Pancreas (tissue), 10 donors: ENCODE measurements at regions not wholly inside any gene's neighbourhood (a gene's known extent, or its start where the extent isn't known, plus 50 kb on each side); places are given as distances from the start of the nearest gene placed in this dataset.

Experiments
- ATAC-seq, 4 donors: fragments of 200-7000 bp; cut with Tn5 transposase; one replicate each; pipeline versions ENCODE4 v1.8.0 to v1.9.1; 2020; ENCODE audit warnings: mild to moderate bottlenecking in 4 of 4, moderate library complexity in 4 of 4
- DNase-seq, 6 donors: peaks; one replicate each; pipeline ENCODE4 v3.0.0-alpha.2; 2020
- FAIRE-seq: peaks from 2 replicates; lab custom pipeline; 2012; peaks lifted over from hg19 to GRCh38; lab: Jason Lieb, UNC
- H3K27ac ChIP-seq, 4 donors: fragments of 200-600 bp; sonication (generic); 1 replicate in 3 of 4; 2 replicates in 1 of 4; pipeline versions ENCODE4 v1.5.0 to v1.8.0; 2020
- H3K27me3 ChIP-seq, 4 donors: fragments of 200-600 bp; one replicate each; pipeline ENCODE4 v1.8.0; 2021
- H3K36me3 ChIP-seq, 3 donors: fragments of 200-600 bp; sonication (generic) in 1 of 3; one replicate each; pipeline versions ENCODE4 v1.5.0 to v1.8.0; 2020 to 2021
- H3K4me1 ChIP-seq, 3 donors: fragments of 200-600 bp; one replicate each; pipeline ENCODE4 v1.8.0; 2021
- H3K4me3 ChIP-seq, 4 donors: fragments of 200-600 bp; sonication (generic) in 2 of 4; one replicate each; pipeline versions ENCODE4 v1.5.0 to v1.8.0; 2020 to 2021
- H3K9me3 ChIP-seq, 4 donors: fragments of 200-600 bp; one replicate each; pipeline ENCODE4 v1.8.0; 2021
- WGBS, 2 donors: extraction: QIAGEN DNeasy Blood & Tissue Kit; methylation state at CpG; one replicate each; pipeline ENCODE4 v1.1.7; 2013; 5-methylcytosine and 5-hydroxymethylcytosine counted together
- intact Hi-C, 3 donors: fragments of 100-400 bp; cut with DNase I; formaldehyde crosslinking; loops; one replicate each; pipeline versions ENCODE4 v1.11.1 to v1.14.2; 2022
- TF ChIP-seq, protein P1 (sequence below), 4 donors: fragments of 200-600 bp; sonication (generic) in 3 of 4; IDR thresholded peaks; one replicate each; pipeline versions ENCODE4 v1.5.0 to v1.8.0; 2021; ENCODE audit warnings: antibody characterized with exemption in 4 of 4
- donor health status: healthy with polysubstance abuse.
- donor health status: DM: no; HTN: no; CAD: no; lungs with moderate emphysema.
- donor health status: DM: no; HTN: no; CAD: no.
- donor health status: control.
- donor health status: control.
- donor health status: Bipolar disorder and iron deficiency.
- donor health status: DM: yes; HTN: yes; CAD: no.
- donor health status: DM: no; HTN: no; CAD: no.
- donor health status: DM: no; HTN: no; CAD: no.
- donor health status: DM: yes; HTN: yes; CAD: no.

DNA sequence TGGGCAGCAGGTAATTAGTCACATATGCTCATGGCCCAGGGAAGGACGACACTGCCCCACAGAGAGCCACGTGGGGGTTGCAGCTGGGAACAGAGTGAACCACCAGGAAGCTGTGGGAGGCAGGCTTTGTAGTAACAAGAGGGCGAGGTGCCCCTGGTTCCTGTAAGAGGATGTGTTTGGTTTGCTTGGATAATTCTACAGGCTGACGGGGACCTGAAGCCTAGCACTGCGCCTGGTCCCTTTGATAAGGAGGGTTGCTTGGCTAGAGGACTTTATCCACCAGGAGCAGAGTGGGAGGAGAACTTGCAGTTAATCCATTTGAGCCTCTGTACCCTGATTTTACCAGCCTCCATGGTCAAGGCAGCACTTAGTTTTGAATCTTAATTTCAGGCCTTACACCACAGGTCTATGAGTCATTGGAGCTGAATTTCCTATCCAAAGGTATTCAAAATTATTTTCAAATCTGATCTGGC, 67.4 kb upstream of the CLDN10 start:
- peak overlapping the region in 2 of 4 donors; percentile 2 to 63 for H3K27ac ChIP-seq
- H3K4me1 ChIP-seq = peaks cover 0 to 17% (median 7%) of the 10 kb centered on the region in 3 donors
- H3K27me3 ChIP-seq = no peaks in the 10 kb centered on the region
- intact Hi-C loops = no loop called here
- ATAC-seq = peak; percentile 34 to 55 (median 41)
- no peaks in the 10 kb centered on the region for H3K36me3 ChIP-seq
- TF ChIP-seq, protein P1, sequence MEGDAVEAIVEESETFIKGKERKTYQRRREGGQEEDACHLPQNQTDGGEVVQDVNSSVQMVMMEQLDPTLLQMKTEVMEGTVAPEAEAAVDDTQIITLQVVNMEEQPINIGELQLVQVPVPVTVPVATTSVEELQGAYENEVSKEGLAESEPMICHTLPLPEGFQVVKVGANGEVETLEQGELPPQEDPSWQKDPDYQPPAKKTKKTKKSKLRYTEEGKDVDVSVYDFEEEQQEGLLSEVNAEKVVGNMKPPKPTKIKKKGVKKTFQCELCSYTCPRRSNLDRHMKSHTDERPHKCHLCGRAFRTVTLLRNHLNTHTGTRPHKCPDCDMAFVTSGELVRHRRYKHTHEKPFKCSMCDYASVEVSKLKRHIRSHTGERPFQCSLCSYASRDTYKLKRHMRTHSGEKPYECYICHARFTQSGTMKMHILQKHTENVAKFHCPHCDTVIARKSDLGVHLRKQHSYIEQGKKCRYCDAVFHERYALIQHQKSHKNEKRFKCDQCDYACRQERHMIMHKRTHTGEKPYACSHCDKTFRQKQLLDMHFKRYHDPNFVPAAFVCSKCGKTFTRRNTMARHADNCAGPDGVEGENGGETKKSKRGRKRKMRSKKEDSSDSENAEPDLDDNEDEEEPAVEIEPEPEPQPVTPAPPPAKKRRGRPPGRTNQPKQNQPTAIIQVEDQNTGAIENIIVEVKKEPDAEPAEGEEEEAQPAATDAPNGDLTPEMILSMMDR (IDR thresholded peaks at IDR 0.05) = no peak
- no peak overlapping the region for H3K4me3 ChIP-seq
- no peak for DNase-seq
- H3K9me3 ChIP-seq = no peaks in the 10 kb centered on the region
- FAIRE-seq = no peak
- WGBS, 2 donors = 63 to 91% methylated on average over 5 of the region's 5 CpGs

GRCh38 chr13:95485518-95486144, 66.9 kb upstream of the CLDN10 start:
- no peak for DNase-seq
- no peak for FAIRE-seq
- no peak overlapping the region for H3K4me3 ChIP-seq
- H3K36me3 ChIP-seq = no peaks in the 10 kb centered on the region
- peak overlapping the region in 2 of 4 donors; percentile 2 to 63 for H3K27ac ChIP-seq
- H3K4me1 ChIP-seq = peaks cover 0 to 17% (median 7%) of the 10 kb centered on the region in 3 donors
- peak; percentile 41 to 75 (median 65) for ATAC-seq
- WGBS, 2 donors = 39 to 47% methylated on average over 3 of the region's 3 CpGs
- TF ChIP-seq, protein P1 (IDR thresholded peaks at IDR 0.05) = no peak
- no peaks in the 10 kb centered on the region for H3K9me3 ChIP-seq
- no peaks in the 10 kb centered on the region for H3K27me3 ChIP-seq
- intact Hi-C loops = no loop called here

DNA sequence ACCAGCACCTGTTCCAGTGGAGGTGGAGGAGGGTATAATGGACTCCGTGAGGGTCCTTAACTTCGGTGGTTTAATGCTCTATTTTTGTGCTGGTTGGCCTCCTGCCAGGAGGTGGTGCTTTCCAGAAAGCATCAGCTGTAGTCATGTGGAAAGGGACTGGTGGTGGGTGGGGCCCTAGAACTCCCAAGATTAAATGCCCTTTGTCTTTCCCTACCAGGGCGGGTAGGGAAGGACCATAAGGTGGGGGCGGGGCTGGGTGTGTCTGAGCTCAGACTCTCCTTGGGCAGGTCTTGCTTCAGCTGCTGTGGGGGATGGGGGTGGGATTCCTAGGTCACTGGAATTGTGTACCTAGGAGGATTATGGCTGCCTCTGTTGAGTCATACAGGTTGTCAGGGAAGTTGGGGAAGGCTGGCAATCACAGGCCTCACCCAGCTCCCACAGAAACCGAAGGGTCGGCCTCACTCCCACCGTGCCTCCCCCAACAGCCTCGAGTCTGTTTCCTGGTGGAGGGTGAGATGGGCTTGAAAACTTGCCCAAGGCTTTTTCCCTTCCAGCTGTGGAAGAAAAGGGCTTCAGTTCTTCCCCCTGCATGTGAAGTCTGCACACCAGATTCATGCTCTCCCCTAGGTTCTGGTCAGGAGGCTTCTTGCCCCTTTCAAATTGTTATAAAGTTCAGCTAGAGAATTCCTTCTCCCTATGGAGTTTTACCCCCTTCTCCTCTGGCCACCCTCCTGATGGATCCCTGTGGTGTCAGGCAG, 60.3 kb upstream of the CLDN10 start:
- TF ChIP-seq, protein P1 (IDR thresholded peaks at IDR 0.05) = no peak
- ATAC-seq = no peak
- no peaks in the 10 kb centered on the region for H3K9me3 ChIP-seq
- H3K4me3 ChIP-seq = no peak overlapping the region
- intact Hi-C loops = no loop called here
- no peak for DNase-seq
- H3K27me3 ChIP-seq = no peaks in the 10 kb centered on the region
- peaks cover 0 to 8% (median 6%) of the 10 kb centered on the region in 3 donors for H3K4me1 ChIP-seq
- no peak overlapping the region for H3K27ac ChIP-seq
- FAIRE-seq = no peak
- no peaks in the 10 kb centered on the region for H3K36me3 ChIP-seq
- 71 to 87% methylated on average over 8 of the region's 8 CpGs for WGBS, 2 donors

GRCh38 chr13:95494082-95494681, 58.3 kb upstream of the CLDN10 start:
- intact Hi-C loops = no loop called here
- H3K4me3 ChIP-seq = no peak overlapping the region
- H3K27me3 ChIP-seq = no peaks in the 10 kb centered on the region
- no peak overlapping the region for H3K27ac ChIP-seq
- DNase-seq = peak in 1 of 6 donors; percentile 39
- 8 to 11% methylated on average over 7 of the region's 7 CpGs for WGBS, 2 donors
- peaks cover 7 to 16% (median 15%) of the 10 kb centered on the region in 3 donors for H3K4me1 ChIP-seq
- ATAC-seq = peak; percentile 70 to 86 (median 83)
- peak; percentile 43 for FAIRE-seq
- TF ChIP-seq, protein P1 (IDR thresholded peaks at IDR 0.05) = peak; percentile 52 to 75 (median 56)
- H3K9me3 ChIP-seq = no peaks in the 10 kb centered on the region
- H3K36me3 ChIP-seq = no peaks in the 10 kb centered on the region
